H1 (cell line): ENCODE measurements at regions not wholly inside any gene's neighbourhood (a gene's known extent, or its start where the extent isn't known, plus 50 kb on each side); places are given as distances from the start of the nearest gene placed in this dataset.

Experiments used
- CTCF ChIA-PET: fragments of 300-600 bp; sonication (Branson Sonifier 250); formaldehyde crosslinking; loops from one replicate; lab custom pipeline; 2021; ENCODE audit not compliant: partially characterized antibody; lab: Charles Lee
- POLR2A ChIA-PET: fragments of 300-600 bp; sonication (Branson Sonifier 250); formaldehyde crosslinking; loops from one replicate; lab custom pipeline; 2021; ENCODE audit warnings: inconsistent platforms; ENCODE audit not compliant: partially characterized antibody; lab: Charles Lee
- DNase-seq, 2 experiments: peaks; one replicate each; pipeline versions ENCODE4 v3.0.0 to v3.0.0-alpha.2; 2010 to 2022; ENCODE audit warnings: low spot score in 2 of 2, low read depth in 1 of 2, mixed read lengths in 1 of 2
- FAIRE-seq: peaks from 2 replicates; lab custom pipeline; 2011; peaks lifted over from hg19 to GRCh38; lab: Jason Lieb, UNC
- H2AFZ ChIP-seq: 2 replicates; pipeline ENCODE4 v1.8.1; 2012; ENCODE audit warnings: low read length, inconsistent platforms
- H2AK5ac ChIP-seq: 2 replicates; pipeline ENCODE4 v1.6.1; 2013; ENCODE audit warnings: low read depth, low read length
- H2BK120ac ChIP-seq: replicated peaks from 2 replicates; pipeline ENCODE3; 2013; ENCODE audit warnings: low read depth, low read length, inconsistent platforms
- H2BK12ac ChIP-seq: 2 replicates; pipeline ENCODE4 v1.6.1; 2013; ENCODE audit warnings: low read depth, low read length
- H2BK15ac ChIP-seq: 2 replicates; pipeline ENCODE4 v1.6.1; 2013; ENCODE audit warnings: low read length
- H2BK20ac ChIP-seq: 2 replicates; pipeline ENCODE4 v1.6.1; 2013; ENCODE audit warnings: low read length
- H2BK5ac ChIP-seq: 2 replicates; pipeline ENCODE4 v1.6.1; 2013; ENCODE audit warnings: low read depth, low read length
- H3K14ac ChIP-seq: 2 replicates; pipeline ENCODE4 v1.6.1; 2013; ENCODE audit warnings: inconsistent platforms; ENCODE audit not compliant: insufficient read length
- H3K18ac ChIP-seq: 2 replicates; pipeline ENCODE4 v1.6.1; 2013; ENCODE audit warnings: low read length; ENCODE audit errors: extremely low read depth
- H3K23ac ChIP-seq: 2 replicates; pipeline ENCODE4 v1.6.1; 2013; ENCODE audit warnings: inconsistent platforms; ENCODE audit not compliant: insufficient read length
- H3K23me2 ChIP-seq: 2 replicates; pipeline ENCODE4 v1.6.1; 2013; ENCODE audit warnings: low read depth, low read length
- H3K27ac ChIP-seq: 2 replicates; pipeline ENCODE4 v1.6.1; 2011; ENCODE audit warnings: low read depth, low read length, inconsistent platforms
- H3K27me3 ChIP-seq, 4 experiments: replicated peaks in 1 of 4; 1 replicate in 1 of 4; 2 replicates in 3 of 4; pipeline versions ENCODE4 v1.6.1 to v1.8.1; 2011 to 2013; ENCODE audit warnings: low read length in 3 of 4, mild to moderate bottlenecking in 3 of 4, inconsistent platforms in 2 of 4, mixed read lengths in 2 of 4, moderate library complexity in 1 of 4; ENCODE audit not compliant: control insufficient read depth in 3 of 4, insufficient read depth in 3 of 4; ENCODE audit errors: extremely low read depth in 1 of 4
- H3K36me3 ChIP-seq, 4 experiments: 2 replicates each; pipeline versions ENCODE4 v1.6.1 to v1.8.1; 2011 to 2013; ENCODE audit warnings: mild to moderate bottlenecking in 4 of 4, low read length in 3 of 4, moderate library complexity in 2 of 4, control low read depth in 1 of 4, inconsistent platforms in 1 of 4; ENCODE audit not compliant: insufficient read depth in 4 of 4, control insufficient read depth in 2 of 4
- H3K4ac ChIP-seq: replicated peaks from 2 replicates; pipeline ENCODE3; 2013; ENCODE audit warnings: low read length, low read depth, mixed read lengths, inconsistent platforms; ENCODE audit not compliant: insufficient read length
- H3K4me1 ChIP-seq, 4 experiments: replicated peaks in 1 of 4; 1 replicate in 1 of 4; 2 replicates in 3 of 4; pipeline versions ENCODE4 v1.6.1 to v1.8.1; 2011 to 2013; ENCODE audit warnings: low read length in 3 of 4, inconsistent platforms in 2 of 4, mixed read lengths in 1 of 4; ENCODE audit not compliant: insufficient read depth in 4 of 4, control insufficient read depth in 3 of 4
- H3K4me2 ChIP-seq, 2 experiments: 2 replicates each; pipeline versions ENCODE4 v1.6.1 to v1.8.1; 2011 to 2013; ENCODE audit warnings: low read depth in 2 of 2, low read length in 2 of 2, control low read depth in 1 of 2, inconsistent platforms in 1 of 2, mild to moderate bottlenecking in 1 of 2; ENCODE audit not compliant: insufficient read depth in 1 of 2
- H3K4me3 ChIP-seq, 4 experiments: fragments of 200-600, 300-600 bp in 1 of 4; sonication (generic), shearing (Covaris generic), sonication (Bioruptor Twin) in 1 of 4; 2 replicates each; pipeline versions ENCODE4 v1.5.1 to v1.8.1; 2011 to 2016; ENCODE audit warnings: low read length in 4 of 4, low read depth in 3 of 4, control low read depth in 2 of 4, inconsistent platforms in 2 of 4, mild to moderate bottlenecking in 2 of 4, mixed read lengths in 1 of 4, moderate library complexity in 1 of 4; ENCODE audit not compliant: insufficient read depth in 2 of 4; ENCODE audit errors: extremely low read depth in 1 of 4
- H3K56ac ChIP-seq: replicated peaks from 2 replicates; pipeline ENCODE3; 2013; ENCODE audit warnings: low read depth, mild to moderate bottlenecking, mixed read lengths, low read length, inconsistent platforms; ENCODE audit not compliant: insufficient read length
- H3K79me1 ChIP-seq: 2 replicates; pipeline ENCODE4 v1.6.1; 2013; ENCODE audit warnings: low read depth, low read length, control low read depth
- H3K79me2 ChIP-seq, 2 experiments: 2 replicates each; pipeline versions ENCODE4 v1.6.1 to v1.8.1; 2012 to 2013; ENCODE audit warnings: low read length in 2 of 2, mild to moderate bottlenecking in 2 of 2, inconsistent platforms in 1 of 2; ENCODE audit not compliant: insufficient read depth in 2 of 2, control insufficient read depth in 1 of 2
- H3K9ac ChIP-seq, 4 experiments: replicated peaks in 1 of 4; 1 replicate in 1 of 4; 2 replicates in 3 of 4; pipeline versions ENCODE4 v1.6.1 to v1.8.1; 2011 to 2013; ENCODE audit warnings: low read depth in 3 of 4, low read length in 3 of 4, control low read depth in 2 of 4, mild to moderate bottlenecking in 2 of 4, moderate library complexity in 2 of 4, inconsistent platforms in 1 of 4; ENCODE audit errors: extremely low read depth in 1 of 4
- H3K9me3 ChIP-seq, 2 experiments: 2 replicates each; pipeline versions ENCODE4 v1.6.1 to v1.8.1; 2012 to 2013; ENCODE audit warnings: mild to moderate bottlenecking in 2 of 2, moderate library complexity in 2 of 2, control low read depth in 1 of 2, inconsistent platforms in 1 of 2, low read depth in 1 of 2, low read length in 1 of 2, mixed read lengths in 1 of 2; ENCODE audit not compliant: insufficient read depth in 2 of 2
- H4K20me1 ChIP-seq, 2 experiments: replicated peaks in 1 of 2; 2 replicates each; pipeline versions ENCODE3 to v1.8.1; 2011 to 2013; ENCODE audit warnings: inconsistent platforms in 2 of 2, low read length in 2 of 2, mild to moderate bottlenecking in 1 of 2; ENCODE audit not compliant: insufficient read depth in 2 of 2, control insufficient read depth in 1 of 2
- H4K5ac ChIP-seq: 2 replicates; pipeline ENCODE4 v1.6.1; 2013; ENCODE audit warnings: low read length, low read depth, mixed read lengths, inconsistent platforms; ENCODE audit not compliant: insufficient read length
- H4K8ac ChIP-seq: 2 replicates; pipeline ENCODE4 v1.8.0; 2013; ENCODE audit warnings: mild to moderate bottlenecking, moderate library complexity, low read length, inconsistent platforms; ENCODE audit not compliant: insufficient read depth; ENCODE audit errors: extremely low read depth
- H4K91ac ChIP-seq: replicated peaks from 2 replicates; pipeline ENCODE3; 2013; ENCODE audit warnings: low read length, mixed read lengths, inconsistent platforms; ENCODE audit not compliant: insufficient read length
- CHD2 ChIP-seq: IDR thresholded peaks from 2 replicates; pipeline ENCODE4 v1.6.1; 2012; ENCODE audit warnings: low read length, improper control_type of control experiment
- EP300 ChIP-seq, 2 experiments: IDR thresholded peaks; 1 replicate in 1 of 2; 2 replicates in 1 of 2; pipeline ENCODE4 v1.6.1; 2011 to 2012; ENCODE audit warnings: low read depth in 2 of 2, low read length in 2 of 2, mild to moderate bottlenecking in 2 of 2, borderline replicate concordance in 1 of 2, inconsistent platforms in 1 of 2, moderate library complexity in 1 of 2
- JUND ChIP-seq: IDR thresholded peaks from 2 replicates; pipeline ENCODE4 v1.6.1; 2011; ENCODE audit warnings: mild to moderate bottlenecking, improper control_type of control experiment, low read length
- KDM1A ChIP-seq: fragments of 200-600, 300-600 bp; sonication (generic); IDR thresholded peaks from 2 replicates; pipeline ENCODE4 v1.7.1; 2016; ENCODE audit warnings: mild to moderate bottlenecking, low read length, borderline replicate concordance
- KDM5A ChIP-seq: fragments of 200-600 bp; IDR thresholded peaks from 2 replicates; pipeline ENCODE4 v1.7.1; 2012; ENCODE audit warnings: mild to moderate bottlenecking, low read length, inconsistent platforms, mixed read lengths
- POLR2A ChIP-seq, 2 experiments: IDR thresholded peaks; 1 replicate in 1 of 2; 2 replicates in 1 of 2; pipeline ENCODE4 v1.6.1; 2011; ENCODE audit warnings: low read depth in 2 of 2, low read length in 2 of 2, mild to moderate bottlenecking in 2 of 2; ENCODE audit errors: control extremely low read depth in 1 of 2
- RFX5 ChIP-seq: IDR thresholded peaks from 2 replicates; pipeline ENCODE4 v1.6.1; 2011; ENCODE audit warnings: low read depth, low read length, improper control_type of control experiment, borderline replicate concordance
- SIN3A ChIP-seq, 2 experiments: IDR thresholded peaks in 1 of 2; conservative IDR thresholded peaks in 1 of 2; 2 replicates each; pipeline ENCODE4 v1.6.1; 2011 to 2012; ENCODE audit warnings: low read length in 2 of 2, improper control_type of control experiment in 1 of 2, low read depth in 1 of 2, mild to moderate bottlenecking in 1 of 2
- YY1 ChIP-seq: IDR thresholded peaks from 2 replicates; pipeline ENCODE4 v1.6.1; 2011; ENCODE audit warnings: low read depth, mild to moderate bottlenecking, low read length
- WGBS, 2 experiments: shearing (Covaris generic) in 1 of 2; methylation state at CpG; one replicate each; pipeline versions ENCODE4 v1.1.6 to v1.1.7; 2013 to 2015; ENCODE audit warnings: low lambda C conversion rate in 2 of 2, mixed read lengths in 2 of 2, inconsistent platforms in 1 of 2, low coverage in 1 of 2, missing lambda C conversion rate in 1 of 2; ENCODE audit not compliant: insufficient replicate concordance in 2 of 2, insufficient coverage in 1 of 2, insufficient read length in 1 of 2; ENCODE audit errors: extremely low coverage in 1 of 2, missing lambda C conversion rate in 1 of 2; 5-methylcytosine and 5-hydroxymethylcytosine counted together

- Histone ChIP-seq H3K4me3 (no peak overlapping the region), H3K9ac (no peak overlapping the region), H3K4me1 (no peaks in the 10 kb centered on the region), H3K27me3 (no peaks in the 10 kb centered on the region), H3K18ac (no peak overlapping the region), H4K91ac (no peak overlapping the region), H3K79me1 (no peaks in the 10 kb centered on the region), H2BK5ac (no peak overlapping the region), H3K36me3 (no peaks in the 10 kb centered on the region), H3K23ac (no peak overlapping the region), H3K56ac (no peak overlapping the region), H2AK5ac (no peak overlapping the region), H4K20me1 (no peaks in the 10 kb centered on the region), H3K23me2 (no peaks in the 10 kb centered on the region), H2BK20ac (no peak overlapping the region), H4K5ac (no peak overlapping the region), H3K4ac (no peak overlapping the region), H3K27ac (no peak overlapping the region), H3K79me2 (no peaks in the 10 kb centered on the region), H3K9me3 (no peaks in the 10 kb centered on the region), H2BK15ac (no peak overlapping the region), H2BK120ac (no peak overlapping the region), H2BK12ac (no peak overlapping the region), H4K8ac (no peak overlapping the region), H3K4me2 (no peak overlapping the region), H2AFZ (no peak overlapping the region), H3K14ac (no peak overlapping the region)
- DNase-seq, result no peak
- POLR2A ChIA-PET, result no interaction called here
- FAIRE-seq, result no peak
- no peak for TF ChIP-seq KDM5A
- TF ChIP-seq KDM1A, result no peak
- TF ChIP-seq YY1, result no peak
- no peak for TF ChIP-seq JUND
- TF ChIP-seq POLR2A (IDR thresholded peaks at IDR 0.05; ENCODE audit: control extremely low read depth in 1 of 2, low read depth in 2 of 2, low read length in 2 of 2), result no peak
- no peak for TF ChIP-seq CHD2
- TF ChIP-seq EP300 (IDR thresholded peaks at IDR 0.05; ENCODE audit: borderline replicate concordance in 1 of 2, low read depth in 2 of 2, low read length in 2 of 2), result no peak
- TF ChIP-seq SIN3A (conservative IDR thresholded peaks at IDR 0.05 in 1 of 2, IDR thresholded peaks at IDR 0.05 in 1 of 2; ENCODE audit: low read depth in 1 of 2, low read length in 2 of 2), result no peak
- TF ChIP-seq RFX5, result no peak
- 86% methylated on average over 2 of the region's 2 CpGs; no CpG with 5 or more reads in 1 of the 2 experiments for whole genome bisulfite sequencing, 2 experiments
- CTCF ChIA-PET, result interaction anchor here (0.8 to 1.2 kb wide), 5 partner anchors 9 to 133 kb away, joined by 3 to 6 read pairs (median 3); no protein-coding TSS in a partner anchor
Measured at GRCh38 chr13:91193358-91193757, 154.1 kb upstream of the MIR17HG start.
